GM23338 (cell line): ENCODE measurements at regions not wholly inside any gene's neighbourhood (a gene's known extent, or its start where the extent isn't known, plus 50 kb on each side); places are given as distances from the start of the nearest gene placed in this dataset.
"Not testable (repeated sequence)": the region's sequence is repeated elsewhere in the genome, so short reads cannot be mapped to it uniquely, and the experiment has no call there.

Experiments used
- ATAC-seq: fragments of 200-7000 bp; cut with Tn5 transposase; 3 replicates; pipeline ENCODE4 v1.9.1; 2020
- DNase-seq: peaks from one replicate; pipeline ENCODE4 v3.0.0-alpha.2; 2015; ENCODE audit warnings: low spot score
- H2AFZ ChIP-seq: fragments of 200-600 bp; sonication (generic); 2 replicates; pipeline ENCODE4 v1.8.0; 2016; ENCODE audit warnings: antibody characterized with exemption, mild to moderate bottlenecking, moderate library complexity
- H3F3A ChIP-seq: fragments of 200-600 bp; sonication (generic); replicated peaks from 2 replicates; pipeline ENCODE4 v1.8.0; 2017; ENCODE audit warnings: antibody characterized with exemption, mixed run types, low read depth
- H3K27ac ChIP-seq: fragments of 200-600 bp; sonication (generic); 2 replicates; pipeline ENCODE4 v1.6.1; 2016; ENCODE audit warnings: low read depth
- H3K27me3 ChIP-seq: fragments of 200-600 bp; sonication (generic); 2 replicates; pipeline ENCODE4 v1.8.0; 2016; ENCODE audit warnings: mild to moderate bottlenecking, mixed run types, moderate library complexity; ENCODE audit not compliant: insufficient read depth
- H3K36me3 ChIP-seq: fragments of 200-600 bp; sonication (generic); 2 replicates; pipeline ENCODE4 v1.8.0; 2016; ENCODE audit warnings: mild to moderate bottlenecking; ENCODE audit not compliant: insufficient read depth
- H3K4me1 ChIP-seq: fragments of 200-600 bp; sonication (generic); 2 replicates; pipeline ENCODE4 v1.8.0; 2016; ENCODE audit warnings: mild to moderate bottlenecking, moderate library complexity; ENCODE audit not compliant: insufficient read depth
- H3K4me2 ChIP-seq: fragments of 200-600 bp; sonication (generic); 2 replicates; pipeline ENCODE4 v1.7.1; 2017; ENCODE audit warnings: mixed run types
- H3K4me3 ChIP-seq: fragments of 200-600 bp; sonication (generic); 2 replicates; pipeline ENCODE4 v1.6.1; 2016; ENCODE audit warnings: mixed run types
- H3K79me2 ChIP-seq: fragments of 200-600 bp; sonication (generic); replicated peaks from 2 replicates; pipeline ENCODE4 v1.8.0; 2017; ENCODE audit warnings: mild to moderate bottlenecking; ENCODE audit not compliant: insufficient read depth
- H3K9me2 ChIP-seq: fragments of 200-600 bp; sonication (generic); 2 replicates; pipeline ENCODE4 v1.8.0; 2017; ENCODE audit not compliant: insufficient read depth
- H4K20me1 ChIP-seq: fragments of 200-600 bp; sonication (generic); replicated peaks from 2 replicates; pipeline ENCODE4 v1.8.0; 2017; ENCODE audit warnings: mild to moderate bottlenecking; ENCODE audit not compliant: insufficient read depth
- H3K27ac Mint-ChIP-seq: 2 replicates; pipeline ENCODE4 v1.8.0; 2020; ENCODE audit warnings: inconsistent platforms, mild to moderate bottlenecking, moderate library complexity, mixed read lengths
- H3K27me3 Mint-ChIP-seq: 3 replicates; pipeline ENCODE4 v1.8.0; 2022; ENCODE audit warnings: low read depth, mild to moderate bottlenecking, moderate library complexity, mixed read lengths, inconsistent platforms; ENCODE audit not compliant: insufficient read depth, poor library complexity
- H3K36me3 Mint-ChIP-seq: 3 replicates; pipeline ENCODE4 v1.8.0; 2021; ENCODE audit warnings: low read depth, mild to moderate bottlenecking, inconsistent platforms, moderate library complexity, mixed read lengths
- H3K4me1 Mint-ChIP-seq: 3 replicates; pipeline ENCODE4 v1.8.0; 2020; ENCODE audit warnings: mild to moderate bottlenecking, inconsistent platforms, mixed read lengths
- H3K4me3 Mint-ChIP-seq: 3 replicates; pipeline ENCODE4 v1.8.0; 2021; ENCODE audit warnings: moderate library complexity, mild to moderate bottlenecking, inconsistent platforms, mixed read lengths
- H3K9me3 Mint-ChIP-seq: 3 replicates; pipeline ENCODE4 v1.8.0; 2020; ENCODE audit warnings: moderate library complexity, mild to moderate bottlenecking, inconsistent platforms, mixed read lengths
- CTCF ChIP-seq, 2 experiments: fragments of 200-600 bp in 1 of 2; sonication (generic) in 1 of 2; conservative IDR thresholded peaks; 2 replicates each; pipeline versions ENCODE4 v1.5.1 to v1.6.1; 2016 to 2017; ENCODE audit warnings: antibody characterized with exemption in 2 of 2, low read depth in 2 of 2, mild to moderate bottlenecking in 2 of 2, moderate library complexity in 1 of 2
- EZH2 ChIP-seq: fragments of 200-600 bp; sonication (generic); IDR thresholded peaks from one replicate; pipeline ENCODE4 v1.8.0; 2017; ENCODE audit warnings: antibody characterized with exemption, mild to moderate bottlenecking, low read depth; ENCODE audit not compliant: unreplicated experiment
- EZH2phosphoT487 ChIP-seq: fragments of 200-600 bp; sonication (generic); IDR thresholded peaks from one replicate; pipeline ENCODE4 v1.8.1; 2018; ENCODE audit warnings: antibody characterized with exemption; ENCODE audit not compliant: unreplicated experiment
- JUNB ChIP-seq: IDR thresholded peaks from one replicate; pipeline ENCODE4 v1.6.1; 2016; ENCODE audit warnings: antibody characterized with exemption; ENCODE audit not compliant: unreplicated experiment
- NANOG ChIP-seq: IDR thresholded peaks from 2 replicates; pipeline ENCODE4 v1.6.1; 2016; ENCODE audit warnings: antibody characterized with exemption, borderline replicate concordance
- REST ChIP-seq: IDR thresholded peaks from one replicate; pipeline ENCODE4 v1.6.1; 2018; ENCODE audit warnings: antibody characterized with exemption; ENCODE audit not compliant: unreplicated experiment
- STAT1 ChIP-seq: IDR thresholded peaks from one replicate; pipeline ENCODE4 v1.6.1; 2016; ENCODE audit warnings: antibody characterized with exemption; ENCODE audit not compliant: unreplicated experiment
- ZNF114 ChIP-seq: fragments of 250-450 bp; sonication (Bioruptor Pico); IDR thresholded peaks from 2 replicates; pipeline ENCODE4 v1.5.0; 2020; ENCODE audit warnings: mild to moderate bottlenecking, moderate library complexity
- ZNF331 ChIP-seq: fragments of 250-450 bp; sonication (Bioruptor Pico); IDR thresholded peaks from 2 replicates; pipeline ENCODE4 v1.5.0; 2020; ENCODE audit warnings: low read depth, mild to moderate bottlenecking, moderate library complexity
- TF ChIP-seq, protein P1 (sequence below): fragments of 250-450 bp; sonication (Bioruptor Pico); IDR thresholded peaks from 2 replicates; pipeline ENCODE4 v1.5.0; 2020; ENCODE audit warnings: mild to moderate bottlenecking, moderate library complexity

GRCh38 chr5:124526079-124526478 lies 220.4 kb downstream of the ZNF608 start:
- not testable (repeated sequence) for H3K27me3 Mint-ChIP-seq, H3F3A ChIP-seq, H3K4me2 ChIP-seq, H3K27ac Mint-ChIP-seq, H3K27me3 ChIP-seq, H3K36me3 ChIP-seq, H3K4me3 Mint-ChIP-seq, H3K4me3 ChIP-seq, H3K4me1 ChIP-seq, ATAC-seq, H3K27ac ChIP-seq, H4K20me1 ChIP-seq, H3K79me2 ChIP-seq, H3K4me1 Mint-ChIP-seq, H2AFZ ChIP-seq, DNase-seq
- H3K9me3 Mint-ChIP-seq: peaks cover 15% of the 10 kb centered on the region
- peaks cover 20% of the 10 kb centered on the region; the same call in 1 of the 2 replicates for H3K9me2 ChIP-seq
- peaks cover 18% of the 10 kb centered on the region; the same call in 2 of the 3 replicates for H3K36me3 Mint-ChIP-seq

- Histone ChIP-seq H3F3A (no peaks in the 10 kb centered on the region), H3K79me2 (no peaks in the 10 kb centered on the region), H3K4me3 (no peak overlapping the region), H3K4me1 (no peaks in the 10 kb centered on the region), H2AFZ (no peak overlapping the region), H3K27me3 (no peaks in the 10 kb centered on the region), H4K20me1 (no peaks in the 10 kb centered on the region; the same call in 1 of the 2 replicates), H3K27ac (no peak overlapping the region), H3K36me3 (no peaks in the 10 kb centered on the region; the same call in 1 of the 2 replicates), H3K4me2 (no peak overlapping the region), H3K9me2 (0 out of 2 replicates have a peak, but pooled peaks cover 13% of the 10 kb centered on the region)
- Mint-ChIP-seq H3K4me1 (no peaks in the 10 kb centered on the region), H3K36me3 (peaks cover 18% of the 10 kb centered on the region; the same call in 2 of the 3 replicates), H3K4me3 (no peak overlapping the region), H3K27ac (no peak overlapping the region), H3K9me3 (peaks cover 17% of the 10 kb centered on the region), H3K27me3 (peaks cover 9% of the 10 kb centered on the region)
- ATAC-seq (no peak), DNase-seq (no peak)
- TF ChIP-seq, protein P1, sequence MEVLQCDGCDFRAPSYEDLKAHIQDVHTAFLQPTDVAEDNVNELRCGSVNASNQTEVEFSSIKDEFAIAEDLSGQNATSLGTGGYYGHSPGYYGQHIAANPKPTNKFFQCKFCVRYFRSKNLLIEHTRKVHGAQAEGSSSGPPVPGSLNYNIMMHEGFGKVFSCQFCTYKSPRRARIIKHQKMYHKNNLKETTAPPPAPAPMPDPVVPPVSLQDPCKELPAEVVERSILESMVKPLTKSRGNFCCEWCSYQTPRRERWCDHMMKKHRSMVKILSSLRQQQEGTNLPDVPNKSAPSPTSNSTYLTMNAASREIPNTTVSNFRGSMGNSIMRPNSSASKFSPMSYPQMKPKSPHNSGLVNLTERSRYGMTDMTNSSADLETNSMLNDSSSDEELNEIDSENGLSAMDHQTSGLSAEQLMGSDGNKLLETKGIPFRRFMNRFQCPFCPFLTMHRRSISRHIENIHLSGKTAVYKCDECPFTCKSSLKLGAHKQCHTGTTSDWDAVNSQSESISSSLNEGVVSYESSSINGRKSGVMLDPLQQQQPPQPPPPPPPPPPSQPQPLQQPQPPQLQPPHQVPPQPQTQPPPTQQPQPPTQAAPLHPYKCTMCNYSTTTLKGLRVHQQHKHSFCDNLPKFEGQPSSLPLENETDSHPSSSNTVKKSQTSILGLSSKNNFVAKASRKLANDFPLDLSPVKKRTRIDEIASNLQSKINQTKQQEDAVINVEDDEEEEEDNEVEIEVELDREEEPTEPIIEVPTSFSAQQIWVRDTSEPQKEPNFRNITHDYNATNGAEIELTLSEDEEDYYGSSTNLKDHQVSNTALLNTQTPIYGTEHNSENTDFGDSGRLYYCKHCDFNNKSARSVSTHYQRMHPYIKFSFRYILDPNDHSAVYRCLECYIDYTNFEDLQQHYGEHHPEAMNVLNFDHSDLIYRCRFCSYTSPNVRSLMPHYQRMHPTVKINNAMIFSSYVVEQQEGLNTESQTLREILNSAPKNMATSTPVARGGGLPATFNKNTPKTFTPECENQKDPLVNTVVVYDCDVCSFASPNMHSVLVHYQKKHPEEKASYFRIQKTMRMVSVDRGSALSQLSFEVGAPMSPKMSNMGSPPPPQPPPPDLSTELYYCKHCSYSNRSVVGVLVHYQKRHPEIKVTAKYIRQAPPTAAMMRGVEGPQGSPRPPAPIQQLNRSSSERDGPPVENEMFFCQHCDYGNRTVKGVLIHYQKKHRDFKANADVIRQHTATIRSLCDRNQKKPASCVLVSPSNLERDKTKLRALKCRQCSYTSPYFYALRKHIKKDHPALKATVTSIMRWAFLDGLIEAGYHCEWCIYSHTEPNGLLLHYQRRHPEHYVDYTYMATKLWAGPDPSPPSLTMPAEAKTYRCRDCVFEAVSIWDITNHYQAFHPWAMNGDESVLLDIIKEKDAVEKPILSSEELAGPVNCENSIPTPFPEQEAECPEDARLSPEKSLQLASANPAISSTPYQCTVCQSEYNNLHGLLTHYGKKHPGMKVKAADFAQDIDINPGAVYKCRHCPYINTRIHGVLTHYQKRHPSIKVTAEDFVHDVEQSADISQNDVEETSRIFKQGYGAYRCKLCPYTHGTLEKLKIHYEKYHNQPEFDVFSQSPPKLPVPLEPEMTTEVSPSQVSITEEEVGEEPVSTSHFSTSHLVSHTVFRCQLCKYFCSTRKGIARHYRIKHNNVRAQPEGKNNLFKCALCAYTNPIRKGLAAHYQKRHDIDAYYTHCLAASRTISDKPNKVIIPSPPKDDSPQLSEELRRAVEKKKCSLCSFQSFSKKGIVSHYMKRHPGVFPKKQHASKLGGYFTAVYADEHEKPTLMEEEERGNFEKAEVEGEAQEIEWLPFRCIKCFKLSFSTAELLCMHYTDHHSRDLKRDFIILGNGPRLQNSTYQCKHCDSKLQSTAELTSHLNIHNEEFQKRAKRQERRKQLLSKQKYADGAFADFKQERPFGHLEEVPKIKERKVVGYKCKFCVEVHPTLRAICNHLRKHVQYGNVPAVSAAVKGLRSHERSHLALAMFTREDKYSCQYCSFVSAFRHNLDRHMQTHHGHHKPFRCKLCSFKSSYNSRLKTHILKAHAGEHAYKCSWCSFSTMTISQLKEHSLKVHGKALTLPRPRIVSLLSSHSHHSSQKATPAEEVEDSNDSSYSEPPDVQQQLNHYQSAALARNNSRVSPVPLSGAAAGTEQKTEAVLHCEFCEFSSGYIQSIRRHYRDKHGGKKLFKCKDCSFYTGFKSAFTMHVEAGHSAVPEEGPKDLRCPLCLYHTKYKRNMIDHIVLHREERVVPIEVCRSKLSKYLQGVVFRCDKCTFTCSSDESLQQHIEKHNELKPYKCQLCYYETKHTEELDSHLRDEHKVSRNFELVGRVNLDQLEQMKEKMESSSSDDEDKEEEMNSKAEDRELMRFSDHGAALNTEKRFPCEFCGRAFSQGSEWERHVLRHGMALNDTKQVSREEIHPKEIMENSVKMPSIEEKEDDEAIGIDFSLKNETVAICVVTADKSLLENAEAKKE (CRISPR knock-in tag): no peak
- TF ChIP-seq ZNF114 (CRISPR knock-in tag): no peak
- no peak for TF ChIP-seq ZNF331
- no peak for TF ChIP-seq EZH2
- no peak for TF ChIP-seq NANOG
- no peak for TF ChIP-seq STAT1
- TF ChIP-seq JUNB: no peak
- TF ChIP-seq EZH2phosphoT487: no peak
- TF ChIP-seq REST: no peak
- no peak for TF ChIP-seq CTCF (conservative IDR thresholded peaks at IDR 0.05; ENCODE audit: low read depth in 2 of 2)
Measured at GRCh38 chr5:124524552-124525232, 221.7 kb downstream of the ZNF608 start.
